ENCODE measurements at regions not wholly inside any gene's neighbourhood (a gene's known extent, or its start where the extent isn't known, plus 50 kb on each side); places are given as distances from the start of the nearest gene placed in this dataset.

DNA sequence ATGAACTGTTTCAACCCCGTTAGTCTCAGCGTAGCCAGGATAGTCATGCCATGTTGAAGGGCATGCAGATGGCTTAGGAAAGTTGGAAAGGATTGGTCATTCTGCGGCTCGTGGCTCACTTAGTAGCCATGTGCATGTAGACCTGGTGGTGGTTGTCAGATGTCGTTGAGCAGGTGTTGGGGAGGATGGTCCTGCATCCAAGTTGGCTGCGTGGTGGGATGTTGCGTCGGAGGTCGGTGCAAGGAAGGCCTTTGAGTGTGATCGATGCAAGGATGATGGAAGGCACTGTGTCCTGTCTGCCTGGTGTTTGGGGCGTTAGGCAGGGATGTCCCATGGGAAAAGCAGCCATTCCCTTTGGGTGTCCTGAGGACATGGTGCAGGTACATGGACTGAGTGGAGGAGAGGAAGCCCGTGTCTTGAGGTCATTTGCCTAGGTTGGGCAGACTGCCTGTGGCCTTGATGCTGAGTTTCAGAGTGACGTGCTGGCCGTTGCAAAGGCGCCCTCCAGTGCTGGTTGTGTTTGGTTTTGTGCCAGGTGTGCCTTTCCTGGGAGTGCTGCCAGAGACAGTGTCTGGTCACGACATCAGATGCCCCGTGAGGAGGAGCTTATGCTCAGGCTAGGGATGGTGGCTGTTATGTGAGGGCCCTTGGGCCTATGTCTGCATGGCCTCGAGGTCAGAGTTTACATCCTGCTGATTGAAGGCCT is 103.4 kb downstream of the SNRPN start:
- H3K4me3 ChIP-seq (ENCODE audit: low read depth, low read length) = no peak overlapping the region
- DNase-seq (ENCODE audit: low read depth, low spot score) = no peak
- ChIA-PET CTCF (interaction anchor here (0.7 kb wide), 1 partner anchor 42 kb away, joined by 3 read pairs; no protein-coding TSS in a partner anchor), POLR2A (no interaction called here)
- TF ChIP-seq, protein P1, sequence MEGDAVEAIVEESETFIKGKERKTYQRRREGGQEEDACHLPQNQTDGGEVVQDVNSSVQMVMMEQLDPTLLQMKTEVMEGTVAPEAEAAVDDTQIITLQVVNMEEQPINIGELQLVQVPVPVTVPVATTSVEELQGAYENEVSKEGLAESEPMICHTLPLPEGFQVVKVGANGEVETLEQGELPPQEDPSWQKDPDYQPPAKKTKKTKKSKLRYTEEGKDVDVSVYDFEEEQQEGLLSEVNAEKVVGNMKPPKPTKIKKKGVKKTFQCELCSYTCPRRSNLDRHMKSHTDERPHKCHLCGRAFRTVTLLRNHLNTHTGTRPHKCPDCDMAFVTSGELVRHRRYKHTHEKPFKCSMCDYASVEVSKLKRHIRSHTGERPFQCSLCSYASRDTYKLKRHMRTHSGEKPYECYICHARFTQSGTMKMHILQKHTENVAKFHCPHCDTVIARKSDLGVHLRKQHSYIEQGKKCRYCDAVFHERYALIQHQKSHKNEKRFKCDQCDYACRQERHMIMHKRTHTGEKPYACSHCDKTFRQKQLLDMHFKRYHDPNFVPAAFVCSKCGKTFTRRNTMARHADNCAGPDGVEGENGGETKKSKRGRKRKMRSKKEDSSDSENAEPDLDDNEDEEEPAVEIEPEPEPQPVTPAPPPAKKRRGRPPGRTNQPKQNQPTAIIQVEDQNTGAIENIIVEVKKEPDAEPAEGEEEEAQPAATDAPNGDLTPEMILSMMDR (IDR thresholded peaks at IDR 0.05; ENCODE audit: low read depth, low read length) = no peak
- no peak overlapping the region for H3K27ac ChIP-seq (ENCODE audit: low read depth, low read length)
- peaks cover 100% of the 10 kb centered on the region for H3K9me3 ChIP-seq (ENCODE audit: control insufficient read depth, insufficient read depth, low read length)
- no peaks in the 10 kb centered on the region for H3K27me3 ChIP-seq (ENCODE audit: control insufficient read depth, insufficient read depth, low read length)

DNA sequence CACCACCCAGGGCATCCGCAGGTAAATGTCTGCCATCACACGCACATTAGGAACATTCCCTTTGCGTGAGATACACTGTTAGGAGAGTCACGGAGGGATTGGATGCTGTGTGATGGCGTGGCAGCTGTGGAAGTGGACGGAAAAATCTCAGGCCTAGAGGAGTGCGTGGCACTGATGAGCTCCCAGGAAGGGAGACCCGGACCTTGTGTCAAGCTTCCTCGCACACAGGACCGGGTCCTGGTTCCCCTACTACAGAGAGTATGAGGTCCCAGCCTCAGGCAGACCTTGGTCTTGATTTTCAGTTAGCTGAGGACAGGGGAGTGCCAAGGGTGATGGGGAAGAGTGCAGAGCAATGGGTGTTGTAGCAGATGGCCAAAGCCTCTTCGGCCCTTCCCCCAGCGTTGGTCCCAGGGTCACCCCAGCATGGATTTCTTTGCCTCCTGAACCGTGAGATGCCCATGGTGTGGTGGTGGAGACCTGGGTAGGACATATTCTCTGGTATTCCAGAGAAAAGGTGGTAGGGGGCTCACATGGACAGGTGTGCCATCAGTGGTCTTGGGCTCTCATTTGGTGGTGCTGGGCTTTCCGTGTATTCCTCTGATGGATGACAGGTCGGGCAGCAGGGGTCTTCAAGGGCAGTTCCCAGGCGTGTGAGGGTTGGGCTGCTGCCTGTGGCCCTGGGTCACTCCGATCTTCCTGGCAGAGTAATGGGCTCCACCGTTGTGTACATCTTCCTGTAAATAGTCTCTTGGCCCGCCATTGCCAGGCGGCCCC is 105.1 kb downstream of the SNRPN start:
- POLR2A ChIA-PET = no interaction called here
- Histone ChIP-seq H3K27ac (ENCODE audit: low read depth, low read length) (no peak overlapping the region), H3K9me3 (ENCODE audit: control insufficient read depth, insufficient read depth, low read length) (peaks cover 100% of the 10 kb centered on the region), H3K27me3 (ENCODE audit: control insufficient read depth, insufficient read depth, low read length) (no peaks in the 10 kb centered on the region), H3K4me3 (ENCODE audit: low read depth, low read length) (no peak overlapping the region)
- no peak for DNase-seq (ENCODE audit: low read depth, low spot score)
- TF ChIP-seq, protein P1 (IDR thresholded peaks at IDR 0.05; ENCODE audit: low read depth, low read length) = no peak
- CTCF ChIA-PET = no interaction called here

DNA sequence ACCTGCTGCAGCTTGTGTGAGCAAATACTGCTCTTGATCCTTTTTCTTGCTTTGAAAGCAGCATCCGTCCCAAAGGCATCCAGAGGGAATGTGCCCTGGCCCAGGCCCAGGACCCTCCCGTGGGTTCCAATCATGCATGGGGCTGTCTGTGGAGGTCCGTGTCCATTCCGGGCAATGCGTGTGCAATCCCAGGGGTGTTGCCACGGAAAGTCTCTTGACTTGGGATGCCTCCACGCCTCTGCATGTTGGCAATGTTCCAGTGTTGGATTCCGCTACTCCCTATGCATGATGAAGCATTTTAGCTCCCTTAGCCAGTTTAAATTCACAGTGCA is 105.7 kb downstream of the SNRPN start:
- CTCF ChIA-PET = no interaction called here

DNA sequence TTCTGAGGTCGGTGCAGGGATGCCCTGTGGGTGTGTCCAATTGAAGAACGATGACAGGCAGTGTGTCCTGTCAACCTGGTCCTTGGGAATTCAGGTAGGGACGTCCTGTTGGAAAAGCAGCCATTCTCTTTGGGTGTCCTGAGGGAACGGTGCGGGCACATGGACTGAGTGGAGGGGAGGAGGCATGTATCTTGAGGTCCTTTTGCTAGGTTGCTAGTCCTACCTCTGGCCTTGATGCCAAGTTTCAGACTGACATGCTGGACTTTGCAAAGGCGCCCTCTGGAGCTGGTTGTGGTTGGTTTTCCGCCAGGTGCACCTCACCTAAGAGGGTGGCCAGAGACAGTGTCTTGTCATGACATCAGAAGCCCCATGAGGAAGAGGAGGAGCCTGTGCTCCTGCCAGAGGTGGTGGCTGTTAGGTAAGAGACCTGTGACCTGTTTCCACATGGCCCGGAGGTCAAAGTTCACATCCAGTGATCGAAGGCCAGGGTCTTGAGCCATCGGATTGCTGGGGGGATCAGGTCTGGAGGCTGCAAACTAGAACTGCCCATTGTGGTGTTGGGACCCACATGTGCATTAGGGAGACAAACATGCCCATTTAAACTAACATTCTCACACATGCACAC is 106.3 kb downstream of the SNRPN start:
- Histone ChIP-seq H3K4me3 (ENCODE audit: low read depth, low read length) (no peak overlapping the region), H3K27me3 (ENCODE audit: control insufficient read depth, insufficient read depth, low read length) (no peaks in the 10 kb centered on the region), H3K9me3 (ENCODE audit: control insufficient read depth, insufficient read depth, low read length) (peaks cover 100% of the 10 kb centered on the region), H3K27ac (ENCODE audit: low read depth, low read length) (no peak overlapping the region)
- CTCF ChIA-PET = no interaction called here
- POLR2A ChIA-PET = no interaction called here
- TF ChIP-seq, protein P1 (IDR thresholded peaks at IDR 0.05; ENCODE audit: low read depth, low read length) = no peak
- DNase-seq (ENCODE audit: low read depth, low spot score) = no peak

More for the DNA sequence above, 105.7 kb downstream of the SNRPN start:
- POLR2A ChIA-PET = no interaction called here
- TF ChIP-seq, protein P1 (IDR thresholded peaks at IDR 0.05; ENCODE audit: low read depth, low read length) = no peak
- Histone ChIP-seq H3K27me3 (ENCODE audit: control insufficient read depth, insufficient read depth, low read length) (no peaks in the 10 kb centered on the region), H3K27ac (ENCODE audit: low read depth, low read length) (no peak overlapping the region), H3K9me3 (ENCODE audit: control insufficient read depth, insufficient read depth, low read length) (peaks cover 100% of the 10 kb centered on the region), H3K4me3 (ENCODE audit: low read depth, low read length) (no peak overlapping the region)
- no peak for DNase-seq (ENCODE audit: low read depth, low spot score)
